Ishikawa (cell line): ENCODE measurements at regions not wholly inside any gene's neighbourhood (a gene's known extent, or its start where the extent isn't known, plus 50 kb on each side); places are given as distances from the start of the nearest gene placed in this dataset.

ENCODE experiments used
- EGR1 ChIP-seq: IDR thresholded peaks from 2 replicates; pipeline ENCODE4 v1.6.1; 2012
- TAF1 ChIP-seq: IDR thresholded peaks from 2 replicates; pipeline ENCODE4 v1.6.1; 2012; ENCODE audit warnings: low read depth, mild to moderate bottlenecking
- TEAD4 ChIP-seq: IDR thresholded peaks from 2 replicates; pipeline ENCODE4 v1.6.1; 2012
- USF1 ChIP-seq: IDR thresholded peaks from 2 replicates; pipeline ENCODE4 v1.6.1; 2012
- ZBTB7A ChIP-seq: IDR thresholded peaks from 2 replicates; pipeline ENCODE4 v1.6.1; 2012; ENCODE audit warnings: low read depth
- TF ChIP-seq, protein P1 (sequence below): IDR thresholded peaks from 2 replicates; pipeline ENCODE4 v1.6.1; 2012

DNA sequence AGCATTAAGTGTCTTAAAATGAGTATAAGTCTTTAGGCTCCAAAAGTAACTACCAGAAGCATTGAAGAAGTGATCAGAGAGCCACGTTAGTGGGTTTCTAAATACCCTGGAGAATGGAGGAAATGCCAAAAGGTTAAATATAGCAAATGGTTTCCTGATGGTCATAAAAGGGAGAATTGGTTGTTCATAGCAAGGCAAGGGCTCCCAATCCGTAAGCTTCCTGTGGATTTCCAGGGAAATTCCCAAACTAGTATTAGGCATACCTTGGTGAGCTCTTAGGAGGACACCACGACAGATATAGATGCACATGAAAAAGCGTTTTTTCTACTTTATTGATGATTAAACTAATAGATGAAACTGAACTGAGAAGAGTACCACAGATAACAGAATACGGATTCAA is 410.9 kb downstream of the FOXO1 start:
- TF ChIP-seq EGR1 (no peak), TAF1 (no peak), ZBTB7A (no peak), TEAD4 (no peak), USF1 (no peak)
- TF ChIP-seq, protein P1, sequence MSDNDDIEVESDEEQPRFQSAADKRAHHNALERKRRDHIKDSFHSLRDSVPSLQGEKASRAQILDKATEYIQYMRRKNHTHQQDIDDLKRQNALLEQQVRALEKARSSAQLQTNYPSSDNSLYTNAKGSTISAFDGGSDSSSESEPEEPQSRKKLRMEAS, result no peak
